ENCODE measurements at regions not wholly inside any gene's neighbourhood (a gene's known extent, or its start where the extent isn't known, plus 50 kb on each side); places are given as distances from the start of the nearest gene placed in this dataset.

GRCh38 chr20:11329271-11329670 lies 588.4 kb upstream of the BTBD3 start:
- Histone ChIP-seq H3K36me3 (no peaks in the 10 kb centered on the region), H3K9me3 (no peaks in the 10 kb centered on the region), H3K4me1 (no peaks in the 10 kb centered on the region), H3K27me3 (no peaks in the 10 kb centered on the region), H3K4me3 (no peak overlapping the region), H3K27ac (no peak overlapping the region)
- ATAC-seq (no peak), DNase-seq (no peak)
- no peak for TF ChIP-seq CTCF (IDR thresholded peaks at IDR 0.05)
- intact Hi-C loops (cut with DNase I): no loop called here

GRCh38 chr20:11331096-11331495 lies 586.6 kb upstream of the BTBD3 start:
- DNase-seq (no peak), ATAC-seq (no peak)
- H3K4me1 ChIP-seq: no peaks in the 10 kb centered on the region
- no peak overlapping the region for H3K27ac ChIP-seq
- intact Hi-C loops (cut with DNase I): no loop called here
- H3K27me3 ChIP-seq: no peaks in the 10 kb centered on the region
- H3K4me3 ChIP-seq: no peak overlapping the region
- no peak for TF ChIP-seq CTCF (IDR thresholded peaks at IDR 0.05)
- no peaks in the 10 kb centered on the region for H3K36me3 ChIP-seq
- no peaks in the 10 kb centered on the region for H3K9me3 ChIP-seq

GRCh38 chr20:11332381-11332780 lies 585.3 kb upstream of the BTBD3 start:
- intact Hi-C loops (cut with DNase I): no loop called here
- TF ChIP-seq CTCF (IDR thresholded peaks at IDR 0.05): no peak

GRCh38 chr20:11333634-11334033 lies 584.1 kb upstream of the BTBD3 start:
- H3K27me3 ChIP-seq: no peaks in the 10 kb centered on the region
- intact Hi-C loops (cut with DNase I): no loop called here
- H3K4me3 ChIP-seq: no peak overlapping the region
- H3K36me3 ChIP-seq: no peaks in the 10 kb centered on the region
- DNase-seq (no peak), ATAC-seq (no peak)
- H3K27ac ChIP-seq: no peak overlapping the region
- H3K9me3 ChIP-seq: no peaks in the 10 kb centered on the region
- TF ChIP-seq CTCF (IDR thresholded peaks at IDR 0.05): no peak
- H3K4me1 ChIP-seq: no peaks in the 10 kb centered on the region

More at GRCh38 chr20:11332381-11332780, 585.3 kb upstream of the BTBD3 start:
- Histone ChIP-seq H3K36me3 (no peaks in the 10 kb centered on the region), H3K4me3 (no peak overlapping the region), H3K9me3 (no peaks in the 10 kb centered on the region), H3K27me3 (no peaks in the 10 kb centered on the region), H3K4me1 (no peaks in the 10 kb centered on the region), H3K27ac (no peak overlapping the region)
- ATAC-seq: no peak
- DNase-seq: no peak

GRCh38 chr20:11337361-11338130 lies 580.1 kb upstream of the BTBD3 start:
- DNase-seq (no peak), ATAC-seq (no peak)
- Histone ChIP-seq H3K27me3 (no peaks in the 10 kb centered on the region), H3K36me3 (no peaks in the 10 kb centered on the region), H3K27ac (no peak overlapping the region), H3K9me3 (no peaks in the 10 kb centered on the region), H3K4me3 (no peak overlapping the region), H3K4me1 (no peaks in the 10 kb centered on the region)
- TF ChIP-seq CTCF (IDR thresholded peaks at IDR 0.05): no peak
- intact Hi-C loops (cut with DNase I): no loop called here
